ENCODE measurements at regions not wholly inside any gene's neighbourhood (a gene's known extent, or its start where the extent isn't known, plus 50 kb on each side); places are given as distances from the start of the nearest gene placed in this dataset.
A peak's percentile ranks its signal among the peaks of the same experiment; 100 is the strongest.

GRCh38 chr9:16992138-16992537 is 121.7 kb upstream of the BNC2 start:
- TF ChIP-seq CTCF (IDR thresholded peaks at IDR 0.05 in 4 of 5, conservative IDR thresholded peaks at IDR 0.05 in 1 of 5), result no peak
- TF ChIP-seq POLR2A (IDR thresholded peaks at IDR 0.05), result no peak
- intact Hi-C loops (cut with DNase I; ENCODE audit: low total_unique reads), result no loop called here
- H3K4me3 ChIP-seq, result no peak overlapping the region

DNA sequence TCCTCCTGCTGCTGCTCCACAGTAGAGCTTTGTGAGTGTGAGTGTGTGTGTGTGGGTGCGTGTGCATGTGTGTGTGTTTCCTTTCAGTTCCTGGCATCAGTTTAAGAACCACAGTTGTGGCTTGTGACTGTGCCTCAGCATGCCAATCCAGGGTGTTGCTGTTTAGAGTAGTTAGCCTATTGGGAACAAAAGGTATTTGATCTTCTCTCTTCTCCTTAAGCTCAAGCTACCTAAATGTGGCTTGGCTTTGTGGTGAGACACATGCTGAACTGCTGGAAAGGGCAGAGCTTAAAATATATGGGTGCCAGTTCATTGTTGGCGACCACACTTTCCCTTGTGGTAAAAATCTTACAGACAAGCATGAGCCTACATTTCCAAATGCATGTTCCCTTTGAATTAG is 116.6 kb upstream of the BNC2 start:
- no peaks in the 10 kb centered on the region for H3K27me3 ChIP-seq
- H3K4me3 ChIP-seq, result no peak overlapping the region
- in situ Hi-C loops (cut with MboI; ENCODE audit: low sequenced_read_pairs in 4 of 4) (no loop called here), intact Hi-C loops (cut with DNase I; ENCODE audit: low total_unique reads) (no loop called here)
- H3K36me3 ChIP-seq, result no peaks in the 10 kb centered on the region
- no peak for TF ChIP-seq CTCF (IDR thresholded peaks at IDR 0.05 in 4 of 5, conservative IDR thresholded peaks at IDR 0.05 in 1 of 5)
- no peak for TF ChIP-seq POLR2A (IDR thresholded peaks at IDR 0.05)
- ATAC-seq (peak; percentile 50 to 51), DNase-seq (no peak)
- H3K27ac ChIP-seq, result peak overlapping the region in 1 of 4 donors; percentile 9
- H3K9me3 ChIP-seq, result no peaks in the 10 kb centered on the region
- H3K4me1 ChIP-seq, result no peaks in the 10 kb centered on the region

More at GRCh38 chr9:16992138-16992537, 121.7 kb upstream of the BNC2 start:
- peaks cover 0 to 6% (median 0%) of the 10 kb centered on the region in 3 donors for H3K9me3 ChIP-seq
- no peaks in the 10 kb centered on the region for H3K4me1 ChIP-seq
- no peak overlapping the region for H3K27ac ChIP-seq
- H3K27me3 ChIP-seq, result no peaks in the 10 kb centered on the region
- ATAC-seq (no peak), DNase-seq (no peak)
- H3K36me3 ChIP-seq, result no peaks in the 10 kb centered on the region
- in situ Hi-C loops (cut with MboI; ENCODE audit: low sequenced_read_pairs in 4 of 4), result no loop called here

DNA sequence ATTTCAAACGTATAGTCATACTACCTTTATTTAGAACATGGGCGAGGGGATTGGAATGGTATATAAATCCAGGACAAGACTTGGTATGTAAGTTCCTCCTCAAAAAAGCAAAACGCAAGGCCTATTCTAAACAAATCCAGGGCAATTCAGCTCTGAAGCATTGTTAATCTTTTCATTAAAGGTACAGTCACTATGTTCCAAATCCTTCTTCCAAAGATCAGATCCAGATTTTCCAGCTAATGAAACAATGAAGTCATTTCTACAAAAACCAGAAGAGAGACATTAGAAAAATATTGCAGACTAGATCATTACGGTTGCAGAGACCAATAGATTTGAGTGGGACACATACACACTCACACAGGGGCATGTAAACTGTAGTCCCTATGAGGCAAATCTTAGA is 116.1 kb upstream of the BNC2 start:
- DNase-seq, result no peak
- no peak overlapping the region for H3K27ac ChIP-seq
- ATAC-seq, result no peak

GRCh38 chr9:16985559-16986348 is 115.3 kb upstream of the BNC2 start:
- no peaks in the 10 kb centered on the region for H3K36me3 ChIP-seq
- ATAC-seq (peak in 1 of 2 donors; percentile 18), DNase-seq (no peak)
- H3K27ac ChIP-seq, result no peak overlapping the region
- TF ChIP-seq POLR2A (IDR thresholded peaks at IDR 0.05), result no peak
- no peak for TF ChIP-seq CTCF (IDR thresholded peaks at IDR 0.05 in 4 of 5, conservative IDR thresholded peaks at IDR 0.05 in 1 of 5)
- no peaks in the 10 kb centered on the region for H3K27me3 ChIP-seq
- intact Hi-C loops (cut with DNase I; ENCODE audit: low total_unique reads) (no loop called here), in situ Hi-C loops (cut with MboI; ENCODE audit: low sequenced_read_pairs in 4 of 4) (no loop called here)
- no peaks in the 10 kb centered on the region for H3K9me3 ChIP-seq
- H3K4me3 ChIP-seq, result no peak overlapping the region
- no peaks in the 10 kb centered on the region for H3K4me1 ChIP-seq

More for the DNA sequence above, 116.1 kb upstream of the BNC2 start:
- Histone ChIP-seq H3K9me3 (no peaks in the 10 kb centered on the region), H3K4me3 (no peak overlapping the region), H3K27me3 (no peaks in the 10 kb centered on the region), H3K4me1 (no peaks in the 10 kb centered on the region), H3K36me3 (no peaks in the 10 kb centered on the region)
- in situ Hi-C loops (cut with MboI; ENCODE audit: low sequenced_read_pairs in 4 of 4), result no loop called here
- TF ChIP-seq POLR2A (IDR thresholded peaks at IDR 0.05), result no peak
- TF ChIP-seq CTCF (IDR thresholded peaks at IDR 0.05 in 4 of 5, conservative IDR thresholded peaks at IDR 0.05 in 1 of 5), result no peak
- intact Hi-C loops (cut with DNase I; ENCODE audit: low total_unique reads), result no loop called here

Measured in gastrocnemius medialis (tissue), 4 donors.